ENCODE measurements at regions not wholly inside any gene's neighbourhood (a gene's known extent, or its start where the extent isn't known, plus 50 kb on each side); places are given as distances from the start of the nearest gene placed in this dataset.

DNA sequence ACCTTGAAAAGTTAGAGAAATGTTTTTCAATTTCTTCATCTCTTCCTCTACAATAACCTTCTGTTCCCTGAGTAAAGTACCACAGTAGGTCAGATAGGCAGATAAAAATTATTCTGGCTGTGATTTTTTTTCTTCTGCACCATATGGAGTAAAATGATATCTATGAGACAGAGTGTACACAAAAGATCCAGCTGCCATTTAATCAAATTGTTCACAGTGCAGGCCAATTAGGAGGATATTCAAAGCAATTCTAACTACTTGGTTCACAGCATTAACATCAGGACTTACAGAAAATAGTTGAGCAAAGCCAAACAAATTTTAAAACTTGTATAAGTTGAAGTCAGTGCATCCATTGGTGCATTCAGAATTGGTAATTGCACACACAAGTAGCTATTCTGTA lies 147.9 kb upstream of the LUZP2 start:
- TF ChIP-seq CTCF (IDR thresholded peaks at IDR 0.05): no peak
- no peak for TF ChIP-seq EP300 (IDR thresholded peaks at IDR 0.05)

All from suprapubic skin (tissue), 3 donors.